ENCODE measurements at regions not wholly inside any gene's neighbourhood (a gene's known extent, or its start where the extent isn't known, plus 50 kb on each side); places are given as distances from the start of the nearest gene placed in this dataset.
"Not testable (repeated sequence)": the region's sequence is repeated elsewhere in the genome, so short reads cannot be mapped to it uniquely, and the experiment has no call there.

- DNase-seq (ENCODE audit: low spot score), result no peak
These were observed 61.8 kb downstream of the SDR9C7 start for GRCh38 chr12:56872366-56872765.

GRCh38 chr12:56867216-56867615 is 67.0 kb downstream of the SDR9C7 start:
- DNase-seq (ENCODE audit: low spot score), result no peak

GRCh38 chr12:56866493-56866892 is 67.7 kb downstream of the SDR9C7 start:
- no peak for DNase-seq (ENCODE audit: low spot score)

- no peak for DNase-seq (ENCODE audit: low spot score)
These were observed 69.9 kb downstream of the SDR9C7 start for GRCh38 chr12:56864318-56864717.

GRCh38 chr12:56863789-56864188 is 70.4 kb downstream of the SDR9C7 start:
- DNase-seq (ENCODE audit: low spot score), result no peak

DNA sequence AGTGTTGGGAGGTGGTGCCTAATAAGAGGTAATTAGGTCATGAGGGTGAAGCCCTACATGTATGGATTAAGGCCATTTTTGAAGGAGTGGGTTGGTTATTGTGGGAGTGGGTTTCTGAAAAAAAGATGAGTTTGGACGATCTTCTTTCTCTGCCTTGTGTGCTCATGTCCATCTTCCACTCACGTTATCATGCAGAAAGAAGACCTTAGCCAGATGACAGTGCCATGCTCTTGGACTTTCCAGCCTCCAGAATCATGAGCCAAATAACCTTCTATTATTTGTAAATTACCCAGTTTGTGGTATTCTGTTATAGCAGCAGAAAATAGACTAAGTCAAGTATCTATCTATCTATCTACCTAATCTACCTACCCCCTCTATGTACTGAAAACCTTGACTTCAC is 71.9 kb downstream of the SDR9C7 start:
- no peak for DNase-seq (ENCODE audit: low spot score)

- not testable (repeated sequence) for DNase-seq (ENCODE audit: low spot score)
These were observed 80.7 kb downstream of the SDR9C7 start for GRCh38 chr12:56853392-56853978.

DNA sequence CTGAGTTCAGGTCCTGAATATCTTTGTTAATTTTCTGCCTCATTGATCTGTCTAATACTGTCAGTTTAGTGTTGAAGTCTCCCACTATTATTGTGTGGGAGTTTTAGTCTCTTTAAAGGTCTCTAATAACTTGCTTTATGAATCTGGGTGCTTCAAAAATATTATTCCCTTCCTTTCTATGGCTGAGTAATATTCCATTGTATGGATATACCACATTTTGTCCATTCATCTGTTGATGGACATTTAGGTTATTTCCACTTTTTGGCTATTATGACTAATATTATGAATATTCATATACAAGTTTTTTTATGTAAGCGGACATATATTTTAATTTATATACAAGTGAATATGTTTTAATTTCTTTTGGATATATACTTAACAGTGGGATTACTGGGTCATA is 82.7 kb downstream of the SDR9C7 start:
- DNase-seq (ENCODE audit: low spot score), result no peak

DNA sequence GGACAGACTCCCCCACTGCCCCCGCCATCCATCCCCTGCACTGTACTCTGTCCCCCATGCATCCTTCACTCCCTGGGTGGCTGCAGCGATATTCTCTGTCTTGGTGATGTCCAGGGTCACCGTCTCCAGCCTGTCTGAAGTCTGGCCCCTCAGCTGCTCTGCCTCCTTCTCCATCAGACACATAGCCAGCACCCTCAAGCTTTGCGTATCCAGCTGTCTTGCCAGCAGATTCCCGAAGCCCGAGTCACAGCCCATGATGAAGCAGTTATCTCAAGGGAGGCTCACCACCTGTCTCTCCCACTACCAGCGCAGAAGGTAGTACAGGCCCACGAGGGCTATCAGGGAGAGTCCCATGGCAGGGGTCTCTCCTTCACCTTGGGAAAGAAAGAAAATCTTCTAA is 77.8 kb downstream of the HSD17B6 start:
- no peak for DNase-seq (ENCODE audit: low spot score)

- DNase-seq (ENCODE audit: low spot score), result peak; percentile 27
These were observed 76.8 kb downstream of the HSD17B6 start for GRCh38 chr12:56839915-56840325.

GRCh38 chr12:56839489-56839848 is 76.3 kb downstream of the HSD17B6 start:
- no peak for DNase-seq (ENCODE audit: low spot score)

DNA sequence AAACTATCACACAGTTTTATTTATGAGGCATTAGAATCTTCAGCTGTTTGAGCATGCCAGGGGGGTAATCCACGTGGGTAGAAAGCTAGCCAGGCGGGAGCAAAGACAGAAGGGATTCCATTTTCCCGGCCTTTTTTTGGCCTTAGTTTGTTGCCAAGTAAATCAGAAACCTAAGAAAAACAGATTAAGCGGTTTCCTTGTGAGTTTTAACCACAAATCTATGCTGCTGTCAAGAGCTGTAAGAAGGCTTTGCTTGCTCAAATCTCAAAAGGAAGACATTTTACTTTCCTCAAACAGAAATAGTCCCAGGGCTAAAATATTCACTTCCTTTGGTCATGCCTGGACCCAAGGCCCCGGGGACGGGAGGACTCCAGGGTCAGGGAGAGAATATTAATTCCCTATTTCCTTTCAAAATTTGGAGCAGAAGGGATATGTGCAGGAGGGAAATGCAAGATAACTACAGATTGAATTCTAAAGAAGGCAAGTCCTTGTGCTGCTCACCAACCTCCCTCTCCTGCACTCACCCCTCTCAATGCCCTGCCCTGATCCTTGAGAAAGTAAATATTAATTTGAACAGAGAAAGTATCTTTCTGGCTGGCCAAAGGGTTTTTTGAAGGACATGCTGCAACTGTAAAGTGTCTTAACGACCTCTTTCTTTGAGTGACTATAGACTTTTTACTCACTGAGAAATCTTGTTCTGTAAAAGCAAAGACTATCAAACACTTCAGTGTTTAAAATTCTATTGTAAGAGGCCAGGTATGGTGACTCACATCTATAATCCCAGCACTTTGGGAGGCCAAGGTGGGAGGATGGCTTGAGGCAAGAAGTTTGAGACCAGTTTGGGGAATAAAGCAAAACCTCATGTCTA is 75.7 kb downstream of the HSD17B6 start:
- no peak for DNase-seq (ENCODE audit: low spot score)
